Lower leg skin (tissue), 4 donors: ENCODE measurements at regions not wholly inside any gene's neighbourhood (a gene's known extent, or its start where the extent isn't known, plus 50 kb on each side); places are given as distances from the start of the nearest gene placed in this dataset.
"Not testable (repeated sequence)": the region's sequence is repeated elsewhere in the genome, so short reads cannot be mapped to it uniquely, and the experiment has no call there.

Source experiments
- DNase-seq, 2 donors: peaks; one replicate each; pipeline ENCODE4 v3.0.0-alpha.2; 2019; ENCODE audit warnings: low spot score in 2 of 2
- H3K4me3 ChIP-seq: fragments of 200-600 bp; sonication (generic); 2 replicates; pipeline ENCODE4 v1.5.1; 2017; ENCODE audit warnings: mild to moderate bottlenecking, low read depth; ENCODE audit not compliant: poor library complexity, severe bottlenecking
- POLR2A ChIP-seq, 2 donors: fragments of 450-650 bp; IDR thresholded peaks; one replicate each; pipeline ENCODE4 v1.6.1; 2016 to 2017; ENCODE audit warnings: antibody characterized with exemption in 2 of 2, mild to moderate bottlenecking in 1 of 2, moderate library complexity in 1 of 2
- WGBS, 2 donors: methylation state at CpG; one replicate each; pipeline ENCODE4 v1.1.5; 2018; 5-methylcytosine and 5-hydroxymethylcytosine counted together
- intact Hi-C: fragments of 100-400 bp; cut with DNase I; formaldehyde crosslinking; loops from one replicate; pipeline ENCODE4 v1.15.0; 2023; ENCODE audit warnings: low total_unique reads
- TF ChIP-seq, protein P1 (sequence below), 3 donors: fragments of 450-650 bp; IDR thresholded peaks; one replicate each; pipeline ENCODE4 v1.5.1; 2016; ENCODE audit warnings: antibody characterized with exemption in 3 of 3, mild to moderate bottlenecking in 3 of 3, moderate library complexity in 2 of 3

DNA sequence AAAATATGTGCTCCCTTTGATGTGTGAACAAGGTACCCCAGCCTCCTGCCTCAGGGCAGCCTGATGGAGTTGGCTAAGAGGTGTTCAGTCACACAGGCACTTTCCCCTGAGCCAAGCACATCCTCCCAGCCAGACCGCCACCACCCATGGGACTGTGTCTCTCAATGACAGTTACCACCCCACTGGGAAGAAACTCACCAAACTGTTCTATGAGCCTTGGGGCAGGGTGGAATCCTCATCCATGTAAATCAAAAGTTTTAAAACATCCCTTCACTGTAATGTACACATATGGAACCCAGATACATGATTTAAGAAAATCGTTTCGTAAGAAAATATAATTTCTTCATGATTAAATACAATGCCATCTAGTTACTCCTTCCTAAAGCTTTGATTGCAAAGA is 138.4 kb upstream of the LSM14A start:
- 32 to 40% methylated on average over 3 of the region's 3 CpGs for WGBS, 2 donors
- intact Hi-C loops: no loop called here
- TF ChIP-seq POLR2A (IDR thresholded peaks at IDR 0.05): no peak
- TF ChIP-seq, protein P1, sequence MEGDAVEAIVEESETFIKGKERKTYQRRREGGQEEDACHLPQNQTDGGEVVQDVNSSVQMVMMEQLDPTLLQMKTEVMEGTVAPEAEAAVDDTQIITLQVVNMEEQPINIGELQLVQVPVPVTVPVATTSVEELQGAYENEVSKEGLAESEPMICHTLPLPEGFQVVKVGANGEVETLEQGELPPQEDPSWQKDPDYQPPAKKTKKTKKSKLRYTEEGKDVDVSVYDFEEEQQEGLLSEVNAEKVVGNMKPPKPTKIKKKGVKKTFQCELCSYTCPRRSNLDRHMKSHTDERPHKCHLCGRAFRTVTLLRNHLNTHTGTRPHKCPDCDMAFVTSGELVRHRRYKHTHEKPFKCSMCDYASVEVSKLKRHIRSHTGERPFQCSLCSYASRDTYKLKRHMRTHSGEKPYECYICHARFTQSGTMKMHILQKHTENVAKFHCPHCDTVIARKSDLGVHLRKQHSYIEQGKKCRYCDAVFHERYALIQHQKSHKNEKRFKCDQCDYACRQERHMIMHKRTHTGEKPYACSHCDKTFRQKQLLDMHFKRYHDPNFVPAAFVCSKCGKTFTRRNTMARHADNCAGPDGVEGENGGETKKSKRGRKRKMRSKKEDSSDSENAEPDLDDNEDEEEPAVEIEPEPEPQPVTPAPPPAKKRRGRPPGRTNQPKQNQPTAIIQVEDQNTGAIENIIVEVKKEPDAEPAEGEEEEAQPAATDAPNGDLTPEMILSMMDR (IDR thresholded peaks at IDR 0.05): no peak
- H3K4me3 ChIP-seq: no peak overlapping the region
- no peak for DNase-seq

DNA sequence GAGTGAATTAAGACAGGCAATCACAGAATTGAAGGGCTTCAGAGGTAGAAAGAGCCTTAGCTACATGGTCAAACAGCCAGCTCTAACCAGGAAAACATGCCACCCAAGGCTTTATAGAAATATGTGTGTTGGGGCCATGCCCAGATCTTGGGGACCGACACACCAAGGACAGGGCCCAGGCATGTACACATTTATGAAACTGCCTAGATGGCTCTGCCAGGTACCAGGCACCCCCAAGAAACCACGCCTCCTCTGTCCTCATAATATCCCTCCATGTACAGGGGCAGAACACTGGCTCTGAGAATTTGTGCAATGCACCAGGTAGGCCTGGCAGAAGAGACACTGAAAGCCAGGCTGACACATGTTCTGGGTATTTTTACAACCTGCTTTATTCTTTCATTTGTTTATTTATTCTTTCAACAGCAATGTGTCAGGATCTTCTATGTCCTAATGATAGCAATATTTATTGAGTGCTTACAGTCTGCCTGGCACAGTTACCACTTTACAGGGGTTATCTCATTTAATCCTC is 137.9 kb upstream of the LSM14A start:
- intact Hi-C loops: no loop called here
- DNase-seq: no peak
- 27 to 42% methylated on average over 2 of the region's 2 CpGs for WGBS, 2 donors
- no peak overlapping the region for H3K4me3 ChIP-seq
- TF ChIP-seq, protein P1 (IDR thresholded peaks at IDR 0.05): no peak
- no peak for TF ChIP-seq POLR2A (IDR thresholded peaks at IDR 0.05)

DNA sequence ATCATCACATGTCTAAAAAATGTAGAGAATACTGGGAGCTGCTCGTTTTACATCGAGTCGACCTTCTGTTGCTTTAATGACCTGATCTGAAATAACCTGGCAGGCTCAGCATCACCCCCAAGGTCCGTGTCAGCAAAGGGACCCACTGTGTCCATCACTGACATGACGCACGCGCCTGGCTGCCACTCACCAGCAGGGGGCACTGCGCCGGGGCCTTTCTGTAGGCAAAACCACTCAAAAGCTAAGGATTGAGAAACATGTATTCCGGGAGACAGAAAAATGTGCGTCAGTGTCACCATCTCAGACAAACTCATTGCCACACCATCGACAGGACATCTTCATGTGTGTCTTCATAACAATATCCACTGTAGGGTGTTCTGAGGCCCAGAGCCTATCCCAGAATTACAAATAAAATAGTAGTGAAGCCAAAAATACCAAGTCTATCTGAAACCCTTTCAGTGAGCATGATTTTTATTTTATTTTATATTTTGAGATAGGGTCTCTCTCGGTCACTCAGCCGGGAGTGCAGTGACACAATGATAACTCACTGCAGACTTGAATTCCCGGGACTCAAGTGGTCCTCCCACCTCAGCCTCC is 130.3 kb upstream of the LSM14A start:
- DNase-seq: peak; percentile 34 to 93

DNA sequence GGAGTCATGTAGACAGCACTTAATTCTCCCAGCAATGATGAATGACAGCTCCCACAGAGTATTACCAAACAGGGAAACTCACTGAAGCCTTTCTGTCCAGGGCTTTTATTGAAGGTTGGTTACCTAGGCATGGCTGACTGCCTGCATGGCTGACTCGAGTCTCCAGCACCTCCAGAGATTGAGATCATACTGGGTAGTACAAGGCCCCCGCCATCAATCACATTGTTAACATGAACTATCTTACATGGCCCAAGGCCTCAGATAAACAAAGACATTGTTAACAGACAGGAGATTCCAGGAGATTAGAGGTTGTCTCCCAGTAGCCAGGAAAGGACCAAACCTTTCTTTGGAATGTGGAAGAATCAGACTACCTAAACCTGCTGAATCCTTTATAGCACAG is 128.3 kb upstream of the LSM14A start:
- WGBS, 2 donors: 36 to 49% methylated on average over 2 of the region's 2 CpGs
- no peak for DNase-seq
- H3K4me3 ChIP-seq: no peak overlapping the region
- intact Hi-C loops: no loop called here
- no peak for TF ChIP-seq POLR2A (IDR thresholded peaks at IDR 0.05)
- TF ChIP-seq, protein P1 (IDR thresholded peaks at IDR 0.05): no peak

More for the DNA sequence above, 130.3 kb upstream of the LSM14A start:
- H3K4me3 ChIP-seq: no peak overlapping the region
- WGBS, 2 donors: 29 to 30% methylated on average over 15 of the region's 15 CpGs
- intact Hi-C loops: no loop called here
- no peak for TF ChIP-seq POLR2A (IDR thresholded peaks at IDR 0.05)
- TF ChIP-seq, protein P1 (IDR thresholded peaks at IDR 0.05): no peak

DNA sequence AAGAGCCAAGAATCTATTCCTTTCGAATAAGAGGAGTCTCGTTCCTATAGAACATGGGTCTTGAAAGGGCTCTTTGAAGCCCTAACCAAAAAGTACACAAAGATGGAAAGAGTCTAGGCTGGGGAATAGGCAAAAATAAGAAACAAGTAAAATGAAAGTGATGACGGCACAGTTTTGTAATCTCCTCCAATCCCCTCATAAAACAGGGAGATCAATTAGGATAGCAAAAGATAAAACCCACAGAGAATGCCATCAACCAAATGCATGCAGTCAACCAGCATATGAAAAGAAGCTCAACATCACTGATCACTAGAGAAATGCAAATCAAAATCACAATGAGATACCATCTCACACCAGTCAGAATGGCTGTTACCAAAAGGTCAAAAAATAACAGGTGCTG is 122.4 kb upstream of the LSM14A start:
- TF ChIP-seq, protein P1 (IDR thresholded peaks at IDR 0.05): no peak
- TF ChIP-seq POLR2A (IDR thresholded peaks at IDR 0.05): no peak
- WGBS, 2 donors: 79 to 81% methylated on average over 3 of the region's 3 CpGs
- no peak overlapping the region for H3K4me3 ChIP-seq
- intact Hi-C loops: no loop called here
- no peak for DNase-seq

DNA sequence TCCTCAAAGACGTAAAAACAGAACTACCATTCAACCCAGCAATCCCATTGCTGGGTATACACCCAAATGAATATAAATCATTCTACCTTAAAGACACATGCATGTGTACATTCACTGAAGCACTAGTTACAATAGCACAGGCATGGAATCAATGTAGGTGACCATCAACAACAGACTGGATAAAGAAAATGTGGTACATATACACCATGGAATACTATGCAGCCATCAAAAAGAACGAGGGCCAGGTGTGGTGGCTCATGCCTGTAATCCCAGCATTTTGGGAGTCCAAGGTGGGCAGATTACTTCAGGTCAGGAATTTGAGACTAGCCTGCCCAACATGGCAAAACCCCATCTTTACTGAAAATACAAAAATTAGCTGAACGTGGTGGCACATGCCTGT is 121.9 kb upstream of the LSM14A start:
- H3K4me3 ChIP-seq, DNase-seq, intact Hi-C loops: not testable (repeated sequence)
- WGBS, 2 donors: 86 to 90% methylated on average over 3 of the region's 3 CpGs
